ENCODE measurements at regions not wholly inside any gene's neighbourhood (a gene's known extent, or its start where the extent isn't known, plus 50 kb on each side); places are given as distances from the start of the nearest gene placed in this dataset.

- no peak overlapping the region for H3K4me3 ChIP-seq (ENCODE audit: low read depth, low read length)
- no peak overlapping the region for H3K27ac ChIP-seq
- peaks cover 35% of the 10 kb centered on the region for H3K27me3 ChIP-seq (ENCODE audit: insufficient read depth, low read depth, severe bottlenecking)
- peak; percentile 81 for TF ChIP-seq CTCF (IDR thresholded peaks at IDR 0.05; ENCODE audit: low read depth, low read length)
- H3K36me3 ChIP-seq = no peaks in the 10 kb centered on the region
- DNase-seq = peak; percentile 81
- H3K9me3 ChIP-seq (ENCODE audit: severe bottlenecking) = no peaks in the 10 kb centered on the region
These were observed 185.9 kb downstream of the MTX2 start for GRCh38 chr2:176454893-176455815.

- no peaks in the 10 kb centered on the region for H3K9me3 ChIP-seq (ENCODE audit: severe bottlenecking)
- peak; percentile 29 for DNase-seq
- peaks cover 32% of the 10 kb centered on the region for H3K27me3 ChIP-seq (ENCODE audit: insufficient read depth, low read depth, severe bottlenecking)
- no peak overlapping the region for H3K27ac ChIP-seq
- no peak overlapping the region for H3K4me3 ChIP-seq (ENCODE audit: low read depth, low read length)
- no peak for TF ChIP-seq CTCF (IDR thresholded peaks at IDR 0.05; ENCODE audit: low read depth, low read length)
- no peaks in the 10 kb centered on the region for H3K36me3 ChIP-seq
These were observed 186.6 kb downstream of the MTX2 start for GRCh38 chr2:176455816-176456291.

- Histone ChIP-seq H3K36me3 (no peaks in the 10 kb centered on the region), H3K27ac (no peak overlapping the region), H3K4me3 (ENCODE audit: low read depth, low read length) (no peak overlapping the region), H3K9me3 (ENCODE audit: severe bottlenecking) (no peaks in the 10 kb centered on the region), H3K27me3 (ENCODE audit: insufficient read depth, low read depth, severe bottlenecking) (peaks cover 41% of the 10 kb centered on the region)
- DNase-seq = no peak
- no peak for TF ChIP-seq CTCF (IDR thresholded peaks at IDR 0.05; ENCODE audit: low read depth, low read length)
These were observed 188.2 kb downstream of the MTX2 start for GRCh38 chr2:176457481-176457880.

- TF ChIP-seq CTCF (IDR thresholded peaks at IDR 0.05; ENCODE audit: low read depth, low read length) = no peak
- Histone ChIP-seq H3K4me3 (ENCODE audit: low read depth, low read length) (no peak overlapping the region), H3K36me3 (no peaks in the 10 kb centered on the region), H3K27me3 (ENCODE audit: insufficient read depth, low read depth, severe bottlenecking) (peaks cover 60% of the 10 kb centered on the region), H3K27ac (no peak overlapping the region), H3K9me3 (ENCODE audit: severe bottlenecking) (no peaks in the 10 kb centered on the region)
- no peak for DNase-seq
These were observed 192.0 kb downstream of the MTX2 start for GRCh38 chr2:176461098-176461808.

GRCh38 chr2:176461809-176462670 is 192.8 kb downstream of the MTX2 start:
- Histone ChIP-seq H3K4me3 (ENCODE audit: low read depth, low read length) (no peak overlapping the region), H3K36me3 (no peaks in the 10 kb centered on the region), H3K27ac (no peak overlapping the region), H3K9me3 (ENCODE audit: severe bottlenecking) (no peaks in the 10 kb centered on the region), H3K27me3 (ENCODE audit: insufficient read depth, low read depth, severe bottlenecking) (peaks cover 56% of the 10 kb centered on the region)
- no peak for TF ChIP-seq CTCF (IDR thresholded peaks at IDR 0.05; ENCODE audit: low read depth, low read length)
- no peak for DNase-seq

Measured in WERI-Rb-1 (cell line).